Vagina (tissue), 2 donors: ENCODE measurements at regions not wholly inside any gene's neighbourhood (a gene's known extent, or its start where the extent isn't known, plus 50 kb on each side); places are given as distances from the start of the nearest gene placed in this dataset.

Experiments used
- DNase-seq, 2 donors: peaks; one replicate each; pipeline ENCODE4 v3.0.0-alpha.2; 2017; ENCODE audit errors: extremely low spot score in 2 of 2
- H3K27ac ChIP-seq: fragments of 200-600 bp; sonication (generic); one replicate; pipeline ENCODE4 v1.5.1; 2019
- H3K27me3 ChIP-seq: fragments of 200-600 bp; sonication (generic); one replicate; pipeline ENCODE4 v1.5.1; 2019
- H3K36me3 ChIP-seq, 2 donors: fragments of 200-600 bp; sonication (generic); one replicate each; pipeline ENCODE4 v1.5.1; 2017 to 2019
- H3K4me1 ChIP-seq: fragments of 200-600 bp; sonication (generic); one replicate; pipeline ENCODE4 v1.5.1; 2019
- H3K4me3 ChIP-seq, 2 donors: fragments of 200-600 bp; sonication (generic); 1 replicate in 1 of 2; 2 replicates in 1 of 2; pipeline ENCODE4 v1.5.1; 2016 to 2019
- H3K9me3 ChIP-seq: fragments of 200-600 bp; sonication (generic); one replicate; pipeline ENCODE4 v1.5.1; 2019
- POLR2A ChIP-seq, 2 donors: fragments of 450-650 bp; IDR thresholded peaks; one replicate each; pipeline ENCODE4 v1.6.1; 2017; ENCODE audit warnings: antibody characterized with exemption in 2 of 2, mild to moderate bottlenecking in 2 of 2, moderate library complexity in 2 of 2
- POLR2AphosphoS5 ChIP-seq, 2 donors: sonication (generic); formaldehyde crosslinking; IDR thresholded peaks; one replicate each; pipeline ENCODE4 v1.9.0; 2017; ENCODE audit warnings: antibody characterized with exemption in 2 of 2, mild to moderate bottlenecking in 2 of 2, low read depth in 1 of 2; ENCODE audit not compliant: insufficient read depth in 1 of 2
- intact Hi-C: fragments of 100-400 bp; cut with DNase I; formaldehyde crosslinking; loops from one replicate; pipeline ENCODE4 v1.15.1; 2023
- TF ChIP-seq, protein P1 (sequence below), 3 experiments: fragments of 450-650 bp in 2 of 3; fragments of 200-600 bp in 1 of 3; sonication (generic) in 1 of 3; IDR thresholded peaks; one replicate each; pipeline ENCODE4 v1.5.1; 2017 to 2019; ENCODE audit warnings: antibody characterized with exemption in 3 of 3, mild to moderate bottlenecking in 2 of 3, moderate library complexity in 2 of 3

DNA sequence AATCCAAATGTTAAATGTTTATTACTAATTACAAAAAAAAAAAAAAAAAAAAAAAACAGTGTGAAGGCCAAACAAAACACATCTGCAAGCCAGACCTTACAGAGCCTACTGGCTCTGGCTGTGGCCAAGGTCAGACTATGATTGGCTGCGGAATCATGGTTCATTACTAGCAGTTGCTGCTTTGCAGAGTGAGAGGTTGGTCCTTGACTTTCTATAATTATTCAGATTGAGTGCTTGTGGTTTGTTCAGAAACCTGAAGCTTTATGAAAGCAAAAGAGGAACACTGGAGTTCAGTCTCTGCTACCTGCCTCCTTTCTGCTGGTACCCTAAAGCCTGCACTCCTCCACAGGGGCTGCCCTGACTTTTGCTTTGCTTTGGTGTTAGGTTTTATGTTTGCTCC, 550.9 kb downstream of the BCL11B start:
- TF ChIP-seq POLR2A (IDR thresholded peaks at IDR 0.05) = no peak
- no peak for TF ChIP-seq POLR2AphosphoS5 (IDR thresholded peaks at IDR 0.05; ENCODE audit: insufficient read depth in 1 of 2, low read depth in 1 of 2)
- TF ChIP-seq, protein P1, sequence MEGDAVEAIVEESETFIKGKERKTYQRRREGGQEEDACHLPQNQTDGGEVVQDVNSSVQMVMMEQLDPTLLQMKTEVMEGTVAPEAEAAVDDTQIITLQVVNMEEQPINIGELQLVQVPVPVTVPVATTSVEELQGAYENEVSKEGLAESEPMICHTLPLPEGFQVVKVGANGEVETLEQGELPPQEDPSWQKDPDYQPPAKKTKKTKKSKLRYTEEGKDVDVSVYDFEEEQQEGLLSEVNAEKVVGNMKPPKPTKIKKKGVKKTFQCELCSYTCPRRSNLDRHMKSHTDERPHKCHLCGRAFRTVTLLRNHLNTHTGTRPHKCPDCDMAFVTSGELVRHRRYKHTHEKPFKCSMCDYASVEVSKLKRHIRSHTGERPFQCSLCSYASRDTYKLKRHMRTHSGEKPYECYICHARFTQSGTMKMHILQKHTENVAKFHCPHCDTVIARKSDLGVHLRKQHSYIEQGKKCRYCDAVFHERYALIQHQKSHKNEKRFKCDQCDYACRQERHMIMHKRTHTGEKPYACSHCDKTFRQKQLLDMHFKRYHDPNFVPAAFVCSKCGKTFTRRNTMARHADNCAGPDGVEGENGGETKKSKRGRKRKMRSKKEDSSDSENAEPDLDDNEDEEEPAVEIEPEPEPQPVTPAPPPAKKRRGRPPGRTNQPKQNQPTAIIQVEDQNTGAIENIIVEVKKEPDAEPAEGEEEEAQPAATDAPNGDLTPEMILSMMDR (IDR thresholded peaks at IDR 0.05) = no peak
- Histone ChIP-seq H3K36me3 (no peaks in the 10 kb centered on the region), H3K27me3 (no peaks in the 10 kb centered on the region), H3K9me3 (no peaks in the 10 kb centered on the region), H3K4me3 (no peak overlapping the region), H3K27ac (no peak overlapping the region), H3K4me1 (no peaks in the 10 kb centered on the region)
- intact Hi-C loops = no loop called here
- DNase-seq = no peak

DNA sequence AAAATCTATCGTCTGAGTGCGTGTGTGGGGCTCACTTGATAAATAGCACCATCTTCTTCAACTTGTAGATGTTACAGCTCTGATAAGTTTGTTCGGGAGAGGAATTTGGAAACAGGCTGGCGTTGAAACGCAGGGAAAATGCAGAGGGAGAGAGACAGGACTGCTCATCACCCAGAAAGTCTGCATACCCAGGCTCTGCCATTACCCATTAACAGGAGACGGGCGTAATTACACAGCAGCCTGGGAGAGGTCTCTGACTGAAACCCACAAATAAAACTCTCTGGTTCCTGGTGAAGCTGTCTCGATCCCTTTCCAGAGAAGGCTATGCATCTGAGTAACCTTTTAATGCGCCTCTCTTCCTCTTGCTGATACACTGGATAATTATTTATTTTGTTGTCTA, 547.3 kb downstream of the BCL11B start:
- intact Hi-C loops = no loop called here
- DNase-seq = peak; percentile 28 to 37
- Histone ChIP-seq H3K9me3 (no peaks in the 10 kb centered on the region), H3K27ac (no peak overlapping the region), H3K4me1 (no peaks in the 10 kb centered on the region), H3K4me3 (no peak overlapping the region), H3K27me3 (no peaks in the 10 kb centered on the region), H3K36me3 (no peaks in the 10 kb centered on the region)
- no peak for TF ChIP-seq POLR2AphosphoS5 (IDR thresholded peaks at IDR 0.05; ENCODE audit: insufficient read depth in 1 of 2, low read depth in 1 of 2)
- TF ChIP-seq POLR2A (IDR thresholded peaks at IDR 0.05) = no peak

DNA sequence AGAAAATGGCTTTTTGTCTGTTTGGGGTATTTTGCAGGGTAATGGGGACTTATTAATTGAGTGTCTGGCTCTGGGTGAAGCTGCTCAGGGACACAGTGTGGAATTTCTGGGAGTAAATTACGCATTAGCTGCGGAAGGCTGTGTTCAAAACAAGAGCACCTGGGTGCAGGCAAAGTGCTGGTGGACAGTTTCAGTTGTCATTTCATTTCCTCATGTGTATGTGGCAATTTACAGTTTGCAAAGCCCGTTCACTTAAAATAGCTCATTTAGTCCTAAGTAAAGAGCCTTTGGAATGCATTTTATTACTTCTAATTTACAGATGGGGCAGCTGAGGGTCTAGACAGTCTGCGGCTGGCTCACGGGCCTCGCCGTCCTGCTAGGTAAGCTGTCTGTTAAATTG, 546.8 kb downstream of the BCL11B start:
- Histone ChIP-seq H3K9me3 (no peaks in the 10 kb centered on the region), H3K4me3 (no peak overlapping the region), H3K36me3 (no peaks in the 10 kb centered on the region), H3K27me3 (no peaks in the 10 kb centered on the region), H3K27ac (no peak overlapping the region), H3K4me1 (no peaks in the 10 kb centered on the region)
- no peak for TF ChIP-seq POLR2A (IDR thresholded peaks at IDR 0.05)
- TF ChIP-seq, protein P1 (IDR thresholded peaks at IDR 0.05) = no peak
- TF ChIP-seq POLR2AphosphoS5 (IDR thresholded peaks at IDR 0.05; ENCODE audit: insufficient read depth in 1 of 2, low read depth in 1 of 2) = no peak
- intact Hi-C loops = no loop called here
- DNase-seq = peak; percentile 0 to 20

DNA sequence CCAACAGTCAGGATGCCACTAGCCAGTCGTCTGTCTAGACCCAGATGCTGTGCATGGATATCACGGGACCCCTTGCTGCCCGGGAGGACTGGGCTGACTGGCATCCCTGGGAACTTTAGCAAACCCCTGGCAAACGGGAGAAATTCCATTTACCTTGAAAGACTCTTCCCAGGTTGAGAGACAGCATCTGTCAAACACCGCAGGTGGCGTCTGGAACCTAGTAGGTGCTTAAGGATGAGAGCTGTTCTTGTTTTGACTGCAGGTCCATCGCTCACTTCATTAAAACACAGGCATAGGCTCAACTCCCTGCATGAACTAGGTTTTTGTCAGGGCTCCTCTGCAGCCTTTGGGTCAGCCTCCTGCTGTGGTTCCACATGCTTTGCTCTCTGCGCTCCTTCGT, 546.3 kb downstream of the BCL11B start:
- Histone ChIP-seq H3K27ac (no peak overlapping the region), H3K4me3 (no peak overlapping the region), H3K27me3 (no peaks in the 10 kb centered on the region), H3K4me1 (no peaks in the 10 kb centered on the region), H3K9me3 (no peaks in the 10 kb centered on the region), H3K36me3 (no peaks in the 10 kb centered on the region)
- TF ChIP-seq, protein P1 (IDR thresholded peaks at IDR 0.05) = no peak
- TF ChIP-seq POLR2A (IDR thresholded peaks at IDR 0.05) (no peak), POLR2AphosphoS5 (IDR thresholded peaks at IDR 0.05; ENCODE audit: insufficient read depth in 1 of 2, low read depth in 1 of 2) (no peak)
- intact Hi-C loops = no loop called here
- DNase-seq = peak; percentile 44 to 79

DNA sequence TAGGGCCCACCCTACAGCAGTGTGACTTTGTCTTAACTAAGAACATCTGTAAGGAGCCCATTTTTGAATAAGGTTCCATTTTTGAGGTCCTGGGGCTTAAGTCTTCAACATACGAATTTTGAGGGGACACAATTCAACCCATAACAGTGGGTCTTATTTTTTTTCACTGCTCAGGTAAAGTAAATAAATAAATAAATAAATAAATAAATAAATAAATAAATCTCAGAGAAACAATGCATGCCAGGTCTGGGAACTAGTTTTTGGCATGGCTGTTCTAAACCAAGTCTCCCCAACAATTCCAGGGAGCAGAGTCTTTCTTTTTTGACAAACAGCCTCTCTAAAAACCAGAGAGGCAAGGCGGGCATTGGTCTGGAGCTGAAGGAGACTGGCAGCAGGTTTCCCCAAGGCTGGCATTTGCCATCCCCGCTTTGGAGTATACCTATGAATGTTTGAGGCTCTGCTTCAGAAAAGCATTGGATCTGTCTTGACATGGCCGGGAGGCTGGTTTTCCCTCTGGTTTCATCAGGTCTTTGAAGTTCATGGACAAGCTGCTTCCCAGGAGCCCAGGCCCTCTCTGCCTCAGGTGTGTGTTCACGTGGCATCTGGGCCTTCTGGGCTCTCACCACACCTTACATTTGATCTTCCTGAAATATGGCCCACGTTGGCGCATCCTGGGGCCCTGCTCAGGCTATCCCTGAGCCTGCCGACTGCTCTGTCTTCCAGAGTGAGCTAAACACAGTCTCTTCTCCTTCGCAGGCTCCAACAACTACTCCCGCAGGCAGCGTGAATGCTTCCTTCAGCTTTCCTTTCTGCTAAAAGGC, 545.2 kb downstream of the BCL11B start:
- intact Hi-C loops = no loop called here
- TF ChIP-seq POLR2A (IDR thresholded peaks at IDR 0.05) (no peak), POLR2AphosphoS5 (IDR thresholded peaks at IDR 0.05; ENCODE audit: insufficient read depth in 1 of 2, low read depth in 1 of 2) (no peak)
- TF ChIP-seq, protein P1 (IDR thresholded peaks at IDR 0.05) = no peak
- Histone ChIP-seq H3K4me1 (no peaks in the 10 kb centered on the region), H3K36me3 (no peaks in the 10 kb centered on the region), H3K27me3 (no peaks in the 10 kb centered on the region), H3K4me3 (no peak overlapping the region), H3K9me3 (no peaks in the 10 kb centered on the region), H3K27ac (no peak overlapping the region)
- peak; percentile 52 to 55 for DNase-seq
